Retinal pigment epithelial cell (primary cell): ENCODE measurements at regions not wholly inside any gene's neighbourhood (a gene's known extent, or its start where the extent isn't known, plus 50 kb on each side); places are given as distances from the start of the nearest gene placed in this dataset.

Source experiments
- DNase-seq: peaks from one replicate; pipeline ENCODE4 v3.0.0-alpha.2; 2010; ENCODE audit warnings: low read depth
- H3K4me3 ChIP-seq: 2 replicates; pipeline ENCODE4 v1.5.1; 2011; ENCODE audit warnings: mild to moderate bottlenecking, low read length, control low read depth, moderate library complexity
- TF ChIP-seq, protein P1 (sequence below): conservative IDR thresholded peaks from 2 replicates; pipeline ENCODE4 v1.5.1; 2011; ENCODE audit warnings: low read depth, low read length, control low read depth, inconsistent platforms

- TF ChIP-seq, protein P1, sequence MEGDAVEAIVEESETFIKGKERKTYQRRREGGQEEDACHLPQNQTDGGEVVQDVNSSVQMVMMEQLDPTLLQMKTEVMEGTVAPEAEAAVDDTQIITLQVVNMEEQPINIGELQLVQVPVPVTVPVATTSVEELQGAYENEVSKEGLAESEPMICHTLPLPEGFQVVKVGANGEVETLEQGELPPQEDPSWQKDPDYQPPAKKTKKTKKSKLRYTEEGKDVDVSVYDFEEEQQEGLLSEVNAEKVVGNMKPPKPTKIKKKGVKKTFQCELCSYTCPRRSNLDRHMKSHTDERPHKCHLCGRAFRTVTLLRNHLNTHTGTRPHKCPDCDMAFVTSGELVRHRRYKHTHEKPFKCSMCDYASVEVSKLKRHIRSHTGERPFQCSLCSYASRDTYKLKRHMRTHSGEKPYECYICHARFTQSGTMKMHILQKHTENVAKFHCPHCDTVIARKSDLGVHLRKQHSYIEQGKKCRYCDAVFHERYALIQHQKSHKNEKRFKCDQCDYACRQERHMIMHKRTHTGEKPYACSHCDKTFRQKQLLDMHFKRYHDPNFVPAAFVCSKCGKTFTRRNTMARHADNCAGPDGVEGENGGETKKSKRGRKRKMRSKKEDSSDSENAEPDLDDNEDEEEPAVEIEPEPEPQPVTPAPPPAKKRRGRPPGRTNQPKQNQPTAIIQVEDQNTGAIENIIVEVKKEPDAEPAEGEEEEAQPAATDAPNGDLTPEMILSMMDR = no peak
- no peak for DNase-seq
- H3K4me3 ChIP-seq = no peak overlapping the region
Observed at GRCh38 chr3:104787306-104787705, 579.4 kb upstream of the ALCAM start.

GRCh38 chr3:104788807-104789206 lies 577.9 kb upstream of the ALCAM start:
- no peak for DNase-seq
- H3K4me3 ChIP-seq = no peak overlapping the region
- TF ChIP-seq, protein P1 = no peak

DNA sequence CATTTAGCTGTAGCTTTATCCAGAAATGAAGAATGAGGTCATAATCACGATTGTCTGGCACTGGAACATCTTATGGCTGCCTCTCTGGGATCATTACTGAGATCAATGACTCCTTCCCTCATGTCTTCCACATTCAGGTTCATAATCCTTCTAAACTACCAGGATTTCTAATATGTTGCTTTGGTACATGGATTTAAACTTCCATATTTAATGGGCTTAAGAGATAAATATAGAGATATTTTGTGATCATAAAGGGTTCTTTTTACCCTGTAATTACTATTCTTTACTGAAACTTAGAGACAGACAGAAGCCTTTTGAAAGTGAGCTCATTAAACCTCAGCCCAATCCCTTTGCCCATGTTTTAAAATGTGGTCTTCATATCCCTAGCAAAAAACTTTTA lies 575.4 kb upstream of the ALCAM start:
- H3K4me3 ChIP-seq = no peak overlapping the region
- no peak for DNase-seq
- TF ChIP-seq, protein P1 = no peak

- H3K4me3 ChIP-seq = no peak overlapping the region
- TF ChIP-seq, protein P1 = no peak
- no peak for DNase-seq
Observed at GRCh38 chr3:104796556-104796955, 570.2 kb upstream of the ALCAM start.

- DNase-seq = no peak
- no peak overlapping the region for H3K4me3 ChIP-seq
- TF ChIP-seq, protein P1 = no peak
Observed at GRCh38 chr3:104805042-104805441, 561.7 kb upstream of the ALCAM start.

DNA sequence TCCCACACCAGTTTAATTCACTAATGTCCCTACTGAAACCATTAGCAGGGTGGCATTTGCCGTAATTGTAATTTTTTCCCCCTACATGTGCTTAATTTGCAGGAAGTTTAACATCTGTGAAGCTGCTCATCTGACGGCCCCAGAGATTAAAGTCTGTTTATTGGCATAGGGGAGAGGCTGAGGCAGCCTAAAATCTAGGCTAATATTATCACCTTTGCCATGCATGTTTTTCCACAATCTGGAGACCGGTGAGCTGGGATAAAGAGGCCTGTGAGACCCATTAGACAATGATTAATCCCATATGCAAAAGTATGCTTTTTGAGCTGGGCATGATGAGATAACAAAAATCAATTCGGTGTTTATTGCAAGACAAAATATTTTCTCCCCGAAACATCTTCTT lies 561.2 kb upstream of the ALCAM start:
- H3K4me3 ChIP-seq = no peak overlapping the region
- DNase-seq = no peak

DNA sequence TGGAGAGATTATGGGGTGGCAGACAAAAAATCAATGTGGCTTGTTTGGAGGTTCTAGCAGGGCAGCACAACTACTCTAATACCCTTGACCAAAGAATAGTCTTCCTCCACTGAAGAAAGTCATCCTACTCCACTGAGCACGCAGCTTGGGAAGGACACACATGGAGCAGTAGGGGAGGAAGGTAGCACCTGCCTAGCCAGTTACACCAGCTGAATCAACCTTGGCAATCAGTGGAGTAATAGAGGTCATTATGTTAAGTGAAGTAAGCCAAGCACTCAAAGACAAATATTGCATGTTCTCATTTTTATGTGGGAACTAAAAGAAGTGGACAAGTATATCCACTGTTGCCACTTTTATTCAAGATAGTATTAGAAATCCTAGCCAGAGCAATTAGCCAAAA lies 555.8 kb upstream of the ALCAM start:
- no peak overlapping the region for H3K4me3 ChIP-seq
- TF ChIP-seq, protein P1 = no peak
- no peak for DNase-seq

More for the DNA sequence above, 561.2 kb upstream of the ALCAM start:
- TF ChIP-seq, protein P1 = no peak
